Breast epithelium (tissue), 4 donors: ENCODE measurements at regions not wholly inside any gene's neighbourhood (a gene's known extent, or its start where the extent isn't known, plus 50 kb on each side); places are given as distances from the start of the nearest gene placed in this dataset.

Source experiments
- DNase-seq, 2 donors: peaks; one replicate each; pipeline ENCODE4 v3.0.0-alpha.2; 2019; ENCODE audit warnings: low spot score in 2 of 2
- H3K27ac ChIP-seq, 2 donors: fragments of 200-600 bp; sonication (generic) in 1 of 2; one replicate each; pipeline ENCODE4 v1.5.1; 2016 to 2019; ENCODE audit warnings: mild to moderate bottlenecking in 1 of 2
- H3K27me3 ChIP-seq, 2 donors: fragments of 200-600 bp; sonication (generic) in 1 of 2; one replicate each; pipeline versions ENCODE4 v1.5.1 to v1.6.0; 2017 to 2019; ENCODE audit warnings: control low read depth in 1 of 2, mild to moderate bottlenecking in 1 of 2
- H3K36me3 ChIP-seq: fragments of 200-600 bp; one replicate; pipeline ENCODE4 v1.5.1; 2019
- H3K4me1 ChIP-seq, 2 donors: fragments of 200-600 bp; sonication (generic); one replicate each; pipeline ENCODE4 v1.5.1; 2016 to 2019; ENCODE audit warnings: control low read depth in 1 of 2
- H3K4me3 ChIP-seq, 3 donors: fragments of 200-600 bp; sonication (generic); 1 replicate in 2 of 3; 2 replicates in 1 of 3; pipeline ENCODE4 v1.5.1; 2016 to 2019; ENCODE audit warnings: mild to moderate bottlenecking in 3 of 3, moderate library complexity in 2 of 3
- H3K9me3 ChIP-seq, 2 donors: fragments of 200-600 bp; sonication (generic) in 1 of 2; one replicate each; pipeline ENCODE4 v1.5.1; 2016 to 2019; ENCODE audit warnings: control low read depth in 1 of 2
- CTCF ChIP-seq, 3 donors: fragments of 450-650 bp; IDR thresholded peaks; one replicate each; pipeline ENCODE4 v1.5.1; 2016 to 2017; ENCODE audit warnings: antibody characterized with exemption in 3 of 3, mild to moderate bottlenecking in 3 of 3, moderate library complexity in 3 of 3
- POLR2A ChIP-seq: fragments of 450-650 bp; IDR thresholded peaks from one replicate; pipeline ENCODE4 v1.6.1; 2016; ENCODE audit warnings: antibody characterized with exemption, mild to moderate bottlenecking, moderate library complexity
- POLR2AphosphoS5 ChIP-seq, 3 donors: sonication (generic); formaldehyde crosslinking; IDR thresholded peaks; one replicate each; pipeline ENCODE4 v1.6.1; 2017; ENCODE audit warnings: antibody characterized with exemption in 3 of 3
- intact Hi-C: fragments of 100-400 bp; cut with DNase I; formaldehyde crosslinking; loops from one replicate; pipeline ENCODE4 v1.15.1; 2023; ENCODE audit warnings: low total_unique reads

GRCh38 chr5:117204926-117205869, 630.6 kb upstream of the SEMA6A start:
- intact Hi-C loops = loop anchor here (10.0 kb wide), 1 partner anchor 720 kb away; no protein-coding TSS in a partner anchor
- TF ChIP-seq CTCF (IDR thresholded peaks at IDR 0.05) (no peak), POLR2A (no peak), POLR2AphosphoS5 (IDR thresholded peaks at IDR 0.05) (no peak)
- Histone ChIP-seq H3K36me3 (no peaks in the 10 kb centered on the region), H3K4me1 (no peaks in the 10 kb centered on the region), H3K9me3 (no peaks in the 10 kb centered on the region), H3K27me3 (no peaks in the 10 kb centered on the region), H3K4me3 (no peak overlapping the region), H3K27ac (no peak overlapping the region)
- no peak for DNase-seq

GRCh38 chr5:117204404-117204803, 629.8 kb upstream of the SEMA6A start:
- no peaks in the 10 kb centered on the region for H3K36me3 ChIP-seq

GRCh38 chr5:117203584-117203983, 629.0 kb upstream of the SEMA6A start:
- intact Hi-C loops = loop anchor here (10.0 kb wide), 1 partner anchor 719 kb away; no protein-coding TSS in a partner anchor
- H3K4me3 ChIP-seq = no peak overlapping the region
- H3K27me3 ChIP-seq = no peaks in the 10 kb centered on the region
- DNase-seq = no peak
- TF ChIP-seq POLR2A = no peak
- TF ChIP-seq CTCF (IDR thresholded peaks at IDR 0.05) = no peak
- TF ChIP-seq POLR2AphosphoS5 (IDR thresholded peaks at IDR 0.05) = no peak
- H3K9me3 ChIP-seq = no peaks in the 10 kb centered on the region
- H3K4me1 ChIP-seq = no peaks in the 10 kb centered on the region
- no peak overlapping the region for H3K27ac ChIP-seq
- no peaks in the 10 kb centered on the region for H3K36me3 ChIP-seq

More at GRCh38 chr5:117204404-117204803, 629.8 kb upstream of the SEMA6A start:
- Histone ChIP-seq H3K4me1 (no peaks in the 10 kb centered on the region), H3K27ac (no peak overlapping the region), H3K27me3 (no peaks in the 10 kb centered on the region), H3K9me3 (no peaks in the 10 kb centered on the region), H3K4me3 (no peak overlapping the region)
- DNase-seq = no peak
- TF ChIP-seq CTCF (IDR thresholded peaks at IDR 0.05) (no peak), POLR2A (no peak), POLR2AphosphoS5 (IDR thresholded peaks at IDR 0.05) (no peak)
- intact Hi-C loops = loop anchor here (10.0 kb wide), 1 partner anchor 720 kb away; no protein-coding TSS in a partner anchor

GRCh38 chr5:117201001-117201400, 626.4 kb upstream of the SEMA6A start:
- TF ChIP-seq POLR2A (no peak), POLR2AphosphoS5 (IDR thresholded peaks at IDR 0.05) (no peak), CTCF (IDR thresholded peaks at IDR 0.05) (no peak)
- no peak overlapping the region for H3K27ac ChIP-seq
- H3K36me3 ChIP-seq = no peaks in the 10 kb centered on the region
- no peaks in the 10 kb centered on the region for H3K4me1 ChIP-seq
- H3K4me3 ChIP-seq = no peak overlapping the region
- intact Hi-C loops = loop anchor here (10.0 kb wide), 1 partner anchor 716 kb away; no protein-coding TSS in a partner anchor
- no peak for DNase-seq
- no peaks in the 10 kb centered on the region for H3K27me3 ChIP-seq
- H3K9me3 ChIP-seq = no peaks in the 10 kb centered on the region

- no peaks in the 10 kb centered on the region for H3K4me1 ChIP-seq
- H3K9me3 ChIP-seq = no peaks in the 10 kb centered on the region
- no peak for DNase-seq
- no peak overlapping the region for H3K27ac ChIP-seq
- H3K4me3 ChIP-seq = no peak overlapping the region
- H3K36me3 ChIP-seq = no peaks in the 10 kb centered on the region
- H3K27me3 ChIP-seq = no peaks in the 10 kb centered on the region
- intact Hi-C loops = no loop called here
- TF ChIP-seq POLR2A (no peak), CTCF (IDR thresholded peaks at IDR 0.05) (no peak), POLR2AphosphoS5 (IDR thresholded peaks at IDR 0.05) (no peak)
These were observed 620.5 kb upstream of the SEMA6A start for GRCh38 chr5:117195076-117195475.
